IMR-90 (cell line): ENCODE measurements at regions not wholly inside any gene's neighbourhood (a gene's known extent, or its start where the extent isn't known, plus 50 kb on each side); places are given as distances from the start of the nearest gene placed in this dataset.

Source experiments
- ATAC-seq: fragments of 200-7000 bp; cut with Tn5 transposase; 2 replicates; pipeline ENCODE4 v1.9.1; 2020; ENCODE audit warnings: low read depth, mild to moderate bottlenecking, moderate library complexity
- BruUV-seq: library from RNA; stranded (reverse); fragments of 400-500 nt; replicated peaks from 2 replicates; lab custom pipeline; 2021; lab: Mats Ljungman, UMichigan
- CTCF ChIA-PET: fragments of 300-600 bp; formaldehyde crosslinking; extraction: SDS; loops from one replicate; lab custom pipeline; 2021; ENCODE audit warnings: antibody characterized with exemption; lab: Yijun Ruan, JAX
- POLR2A ChIA-PET: fragments of 300-600 bp; sonication (Branson Sonifier 250); formaldehyde crosslinking; loops from one replicate; lab custom pipeline; 2022; ENCODE audit warnings: antibody characterized with exemption; ENCODE audit not compliant: unreplicated experiment; lab: Charles Lee
- DNase-seq: peaks from one replicate; pipeline ENCODE4 v3.0.0; 2013
- H2AFZ ChIP-seq: replicated peaks from 2 replicates; pipeline ENCODE3; 2013; ENCODE audit warnings: low read length, mild to moderate bottlenecking; ENCODE audit not compliant: poor library complexity
- H2AK5ac ChIP-seq: 2 replicates; pipeline ENCODE4 v1.6.1; 2013; ENCODE audit warnings: low read depth, low read length, inconsistent platforms
- H2AK9ac ChIP-seq: replicated peaks from 2 replicates; pipeline ENCODE3; 2013; ENCODE audit warnings: mild to moderate bottlenecking, low read depth, low read length, moderate library complexity; ENCODE audit not compliant: poor library complexity
- H2BK120ac ChIP-seq: 2 replicates; pipeline ENCODE4 v1.6.1; 2013; ENCODE audit warnings: low read depth, low read length, inconsistent platforms
- H2BK15ac ChIP-seq: 3 replicates; pipeline ENCODE4 v1.6.1; 2013; ENCODE audit warnings: low read depth, low read length, inconsistent platforms
- H2BK20ac ChIP-seq: 2 replicates; pipeline ENCODE4 v1.6.1; 2013; ENCODE audit warnings: low read depth, mild to moderate bottlenecking, inconsistent platforms, low read length, moderate library complexity
- H2BK5ac ChIP-seq: 2 replicates; pipeline ENCODE4 v1.6.1; 2013; ENCODE audit warnings: mild to moderate bottlenecking, low read depth, low read length, inconsistent platforms; ENCODE audit not compliant: poor library complexity, severe bottlenecking
- H3K14ac ChIP-seq: replicated peaks from 2 replicates; pipeline ENCODE4 v1.6.1; 2013; ENCODE audit warnings: low read depth, low read length, inconsistent platforms
- H3K18ac ChIP-seq: 2 replicates; pipeline ENCODE4 v1.6.1; 2013; ENCODE audit warnings: low read depth, low read length, control low read depth
- H3K23ac ChIP-seq: 2 replicates; pipeline ENCODE4 v1.6.1; 2013; ENCODE audit warnings: low read depth, low read length, inconsistent platforms
- H3K27ac ChIP-seq: 2 replicates; pipeline ENCODE4 v1.5.1; 2013; ENCODE audit warnings: mild to moderate bottlenecking, control low read depth, low read length; ENCODE audit not compliant: insufficient read depth
- H3K27me3 ChIP-seq: 2 replicates; pipeline ENCODE4 v1.6.1; 2013; ENCODE audit warnings: low read length; ENCODE audit not compliant: control insufficient read depth, insufficient read depth
- H3K36me3 ChIP-seq: 2 replicates; pipeline ENCODE4 v1.6.1; 2013; ENCODE audit warnings: low read length, mixed read lengths; ENCODE audit not compliant: control insufficient read depth, insufficient read depth
- H3K4ac ChIP-seq: 2 replicates; pipeline ENCODE4 v1.6.1; 2013; ENCODE audit warnings: low read depth, low read length, inconsistent platforms
- H3K4me1 ChIP-seq: 2 replicates; pipeline ENCODE4 v1.6.1; 2013; ENCODE audit warnings: low read length, mixed read lengths; ENCODE audit not compliant: control insufficient read depth, insufficient read depth
- H3K4me2 ChIP-seq: 2 replicates; pipeline ENCODE4 v1.6.1; 2013; ENCODE audit warnings: low read depth, mild to moderate bottlenecking, control low read depth, low read length, moderate library complexity
- H3K4me3 ChIP-seq: 2 replicates; pipeline ENCODE4 v1.5.1; 2013; ENCODE audit warnings: low read depth, mild to moderate bottlenecking, control low read depth, low read length, moderate library complexity; ENCODE audit not compliant: insufficient read depth
- H3K56ac ChIP-seq: 2 replicates; pipeline ENCODE4 v1.6.1; 2013; ENCODE audit warnings: low read length, inconsistent platforms; ENCODE audit not compliant: insufficient read depth; ENCODE audit errors: extremely low read depth
- H3K79me1 ChIP-seq, 2 experiments: 2 replicates each; pipeline ENCODE4 v1.6.1; 2013; ENCODE audit warnings: low read length in 2 of 2, inconsistent platforms in 1 of 2, low read depth in 1 of 2
- H3K9ac ChIP-seq: 2 replicates; pipeline ENCODE4 v1.6.1; 2013; ENCODE audit warnings: low read depth, low read length, control low read depth
- H3K9me1 ChIP-seq: 2 replicates; pipeline ENCODE4 v1.6.1; 2013; ENCODE audit warnings: low read length, inconsistent platforms; ENCODE audit not compliant: insufficient read depth
- H3K9me3 ChIP-seq: 2 replicates; pipeline ENCODE4 v1.6.1; 2013; ENCODE audit warnings: low read length; ENCODE audit not compliant: control insufficient read depth, insufficient read depth
- H4K20me1 ChIP-seq: 2 replicates; pipeline ENCODE4 v1.6.1; 2013; ENCODE audit warnings: low read length, inconsistent platforms; ENCODE audit not compliant: insufficient read depth
- H4K5ac ChIP-seq: 2 replicates; pipeline ENCODE4 v1.6.1; 2013; ENCODE audit warnings: mild to moderate bottlenecking, low read depth, low read length, control low read depth
- H4K8ac ChIP-seq, 2 experiments: 2 replicates each; pipeline ENCODE4 v1.6.1; 2013; ENCODE audit warnings: low read depth in 2 of 2, low read length in 2 of 2, control low read depth in 1 of 2, inconsistent platforms in 1 of 2
- H4K91ac ChIP-seq: 2 replicates; pipeline ENCODE4 v1.6.1; 2013; ENCODE audit warnings: low read depth, low read length, inconsistent platforms; ENCODE audit not compliant: insufficient read depth
- CEBPB ChIP-seq: IDR thresholded peaks from 2 replicates; pipeline ENCODE4 v1.6.1; 2012; ENCODE audit warnings: low read depth, low read length, improper control_type of control experiment
- CHD1 ChIP-seq: IDR thresholded peaks from 2 replicates; pipeline ENCODE4 v1.6.1; 2012; ENCODE audit warnings: low read depth, low read length, improper control_type of control experiment
- CTCF ChIP-seq: conservative IDR thresholded peaks from 2 replicates; pipeline ENCODE4 v1.5.1; 2012; ENCODE audit warnings: mild to moderate bottlenecking, low read depth, low read length, improper control_type of control experiment
- FOS ChIP-seq: fragments of 150-350 bp; IDR thresholded peaks from 2 replicates; pipeline ENCODE4 v1.6.1; 2016; ENCODE audit warnings: low read depth, low read length
- MAFK ChIP-seq: IDR thresholded peaks from 2 replicates; pipeline ENCODE4 v1.6.1; 2012; ENCODE audit warnings: low read depth, low read length, improper control_type of control experiment
- MAZ ChIP-seq: IDR thresholded peaks from 2 replicates; pipeline ENCODE4 v1.6.1; 2012; ENCODE audit warnings: low read depth, mild to moderate bottlenecking, low read length, improper control_type of control experiment, moderate library complexity, borderline replicate concordance
- MXI1 ChIP-seq: IDR thresholded peaks from 2 replicates; pipeline ENCODE4 v1.6.1; 2012; ENCODE audit warnings: low read depth, mild to moderate bottlenecking, low read length, moderate library complexity, borderline replicate concordance
- POLR2A ChIP-seq: IDR thresholded peaks from 2 replicates; pipeline ENCODE4 v1.6.1; 2012; ENCODE audit warnings: mild to moderate bottlenecking, low read depth, low read length
- RFX5 ChIP-seq: IDR thresholded peaks from 2 replicates; pipeline ENCODE4 v1.8.0; 2012; ENCODE audit warnings: low read depth, mild to moderate bottlenecking, low read length, moderate library complexity
- SMC3 ChIP-seq: fragments of 150-350 bp; IDR thresholded peaks from 2 replicates; pipeline ENCODE4 v1.6.1; 2016; ENCODE audit warnings: low read depth, mild to moderate bottlenecking, antibody characterized with exemption, low read length, moderate library complexity
- USF2 ChIP-seq: fragments of 150-350 bp; IDR thresholded peaks from 2 replicates; pipeline ENCODE4 v1.6.1; 2017; ENCODE audit warnings: mild to moderate bottlenecking, antibody characterized with exemption, low read length, low read depth
- WGBS, 2 experiments: methylation state at CpG; one replicate each; pipeline versions ENCODE4 v1.1.5 to v1.1.7; 2013; ENCODE audit warnings: missing lambda C conversion rate in 2 of 2; ENCODE audit not compliant: insufficient read length in 1 of 2; ENCODE audit errors: extremely low coverage in 2 of 2; 5-methylcytosine and 5-hydroxymethylcytosine counted together
- dilution Hi-C: fragments of 300-500 bp; cut with HindIII; formaldehyde crosslinking; loops from one replicate; pipeline ENCODE4 v1.14.3; 2018; ENCODE audit warnings: low sequenced_read_pairs; ENCODE audit not compliant: unreplicated experiment
- in situ Hi-C: fragments of 300-500 bp; cut with MboI; formaldehyde crosslinking; loops from 3 replicates; pipeline ENCODE4 v1.14.3; 2019; ENCODE audit warnings: low sequenced_read_pairs, inconsistent platforms, mixed read lengths
- intact Hi-C: fragments of 100-400 bp; cut with micrococcal nuclease; formaldehyde crosslinking; loops from 2 replicates; pipeline ENCODE4 v1.10.0; 2022

GRCh38 chr2:8514796-8515758, 166.8 kb upstream of the ID2 start:
- H2BK120ac ChIP-seq: no peak overlapping the region
- H2BK15ac ChIP-seq: no peak overlapping the region
- no TSS peak for BruUV-seq
- CTCF ChIA-PET: no interaction called here
- no peak overlapping the region for H3K9ac ChIP-seq
- H3K79me1 ChIP-seq: no peaks in the 10 kb centered on the region
- H3K23ac ChIP-seq: no peak overlapping the region
- no peak overlapping the region for H2BK20ac ChIP-seq
- no peak overlapping the region for H3K4me3 ChIP-seq
- H4K8ac ChIP-seq: no peak overlapping the region
- H3K4ac ChIP-seq: no peak overlapping the region
- 82% methylated on average over 4 of the region's 14 CpGs; no CpG with 5 or more reads in 1 of the 2 experiments for WGBS, 2 experiments
- no peak overlapping the region for H2BK5ac ChIP-seq
- peaks cover 3% of the 10 kb centered on the region for H3K4me1 ChIP-seq
- H3K27me3 ChIP-seq: peaks cover 10% of the 10 kb centered on the region; the same call in 1 of the 2 replicates
- H3K18ac ChIP-seq: no peak overlapping the region
- TF ChIP-seq RFX5: no peak
- no peak for TF ChIP-seq CEBPB
- TF ChIP-seq MXI1: no peak
- no peak for TF ChIP-seq MAFK
- no peak for TF ChIP-seq CHD1
- TF ChIP-seq USF2: no peak
- no peak for TF ChIP-seq FOS
- TF ChIP-seq SMC3: no peak
- TF ChIP-seq MAZ: no peak
- TF ChIP-seq CTCF: no peak
- TF ChIP-seq POLR2A: no peak
- no peak overlapping the region for H3K27ac ChIP-seq
- no peak overlapping the region for H3K4me2 ChIP-seq
- POLR2A ChIA-PET: no interaction called here
- H3K9me3 ChIP-seq: peaks cover 4% of the 10 kb centered on the region; the same call in 1 of the 2 replicates
- H4K91ac ChIP-seq: no peak overlapping the region
- H2AK9ac ChIP-seq: no peak overlapping the region
- no peak overlapping the region for H3K56ac ChIP-seq
- in situ Hi-C loops (no loop called here), intact Hi-C loops (loop anchor here (10.0 kb wide), 1 partner anchor 170 kb away; the partner anchor contains the start of gene ID2), dilution Hi-C loops (no loop called here)
- ATAC-seq: no peak
- no peaks in the 10 kb centered on the region for H3K9me1 ChIP-seq
- no peak overlapping the region for H2AK5ac ChIP-seq
- H3K14ac ChIP-seq: no peak overlapping the region
- no peak for DNase-seq
- H4K20me1 ChIP-seq: no peaks in the 10 kb centered on the region; the same call in 1 of the 2 replicates
- H2AFZ ChIP-seq: no peak overlapping the region
- H4K5ac ChIP-seq: no peak overlapping the region
- H3K36me3 ChIP-seq: no peaks in the 10 kb centered on the region
